ENCODE measurements at regions not wholly inside any gene's neighbourhood (a gene's known extent, or its start where the extent isn't known, plus 50 kb on each side); places are given as distances from the start of the nearest gene placed in this dataset.

DNA sequence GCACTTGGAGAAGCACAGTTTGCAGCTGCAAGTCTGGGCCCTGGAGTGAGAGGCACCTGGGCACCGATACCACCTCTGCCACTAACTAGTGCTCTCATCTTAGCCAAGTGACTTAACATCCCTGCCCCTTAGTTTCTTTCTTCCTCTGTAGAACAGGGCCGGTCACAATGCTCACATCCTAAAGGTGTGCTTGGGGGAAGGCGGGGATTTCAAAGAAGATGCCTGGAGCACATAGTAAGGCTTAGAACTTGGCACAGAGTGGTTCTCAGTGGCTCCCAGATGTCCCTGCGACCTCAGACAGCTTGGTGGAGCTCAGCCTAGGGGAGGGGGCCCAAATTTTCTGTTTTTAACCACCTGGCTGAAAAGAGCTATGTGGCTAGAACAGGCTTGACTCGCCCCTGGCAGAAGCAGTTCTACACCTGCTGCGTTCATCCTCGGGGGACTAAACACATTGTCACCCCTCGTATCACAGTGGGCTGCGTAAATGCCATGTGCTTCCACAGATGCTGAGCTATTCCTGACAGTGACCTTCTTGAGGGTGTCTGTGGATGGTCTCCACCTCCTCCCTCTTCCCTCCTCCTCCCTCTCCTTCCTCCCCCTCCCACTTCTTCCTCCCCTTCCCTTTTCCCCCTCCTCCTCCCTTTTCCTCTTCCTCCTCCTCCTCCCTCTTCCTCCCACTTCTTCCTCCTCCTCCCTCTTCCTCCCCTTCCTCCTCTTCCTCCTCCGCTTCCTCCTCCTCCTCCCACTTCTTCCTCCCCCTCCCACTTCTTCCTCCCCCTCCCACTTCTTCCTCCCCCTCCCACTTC, 112.1 kb downstream of the PHETA1 start:
- TF ChIP-seq FOXA1 (IDR thresholded peaks at IDR 0.05) (no peak), YY1 (IDR thresholded peaks at IDR 0.05) (no peak), FOXA2 (IDR thresholded peaks at IDR 0.05) (no peak), ZBTB33 (IDR thresholded peaks at IDR 0.05) (no peak), NR2F2 (IDR thresholded peaks at IDR 0.05) (no peak), GABPA (IDR thresholded peaks at IDR 0.05 in 1 of 2, conservative IDR thresholded peaks at IDR 0.05 in 1 of 2) (no peak), MAX (IDR thresholded peaks at IDR 0.05) (no peak)
- no peaks in the 10 kb centered on the region for H3K4me1 ChIP-seq (ENCODE audit: control insufficient read depth in 4 of 4, insufficient read depth in 4 of 4, low read length in 3 of 4)
- no peak for DNase-seq (ENCODE audit: low spot score)
- H3K4me3 ChIP-seq (ENCODE audit: low read depth in 1 of 3, low read length in 3 of 3), result no peak overlapping the region
- 88% methylated on average over 10 of the region's 10 CpGs for WGBS
- H3K36me3 ChIP-seq (ENCODE audit: control insufficient read depth in 4 of 4, insufficient read depth in 3 of 4, low read depth in 1 of 4, low read length in 3 of 4), result peaks cover 0 to 10% (median 5%) of the 10 kb centered on the region in 4 donors
- H3K27me3 ChIP-seq (ENCODE audit: control insufficient read depth in 4 of 4, insufficient read depth in 4 of 4, low read length in 3 of 4), result no peaks in the 10 kb centered on the region
- no peak overlapping the region for H3K27ac ChIP-seq (ENCODE audit: low read depth in 1 of 2, low read length in 2 of 2)
- no peak overlapping the region for H3K9ac ChIP-seq (ENCODE audit: low read depth in 1 of 2, low read length in 2 of 2)
- H3K9me3 ChIP-seq (ENCODE audit: control insufficient read depth in 4 of 4, low read length in 3 of 4), result no peaks in the 10 kb centered on the region

- H3K27me3 ChIP-seq (ENCODE audit: control insufficient read depth in 4 of 4, insufficient read depth in 4 of 4, low read length in 3 of 4), result no peaks in the 10 kb centered on the region
- no peaks in the 10 kb centered on the region for H3K4me1 ChIP-seq (ENCODE audit: control insufficient read depth in 4 of 4, insufficient read depth in 4 of 4, low read length in 3 of 4)
- TF ChIP-seq NR2F2 (IDR thresholded peaks at IDR 0.05) (no peak), TAF1 (conservative IDR thresholded peaks at IDR 0.05) (no peak), FOXA1 (IDR thresholded peaks at IDR 0.05) (no peak), GABPA (IDR thresholded peaks at IDR 0.05 in 1 of 2, conservative IDR thresholded peaks at IDR 0.05 in 1 of 2) (no peak), EGR1 (IDR thresholded peaks at IDR 0.05; ENCODE audit: low read depth in 2 of 2) (no peak), FOXA2 (IDR thresholded peaks at IDR 0.05) (no peak), YY1 (IDR thresholded peaks at IDR 0.05) (no peak), RXRA (IDR thresholded peaks at IDR 0.05) (no peak), ZBTB33 (IDR thresholded peaks at IDR 0.05) (no peak), SP1 (IDR thresholded peaks at IDR 0.05) (no peak), HNF4A (conservative IDR thresholded peaks at IDR 0.05) (no peak), HNF4G (IDR thresholded peaks at IDR 0.05) (no peak)
- TF ChIP-seq, protein P1, sequence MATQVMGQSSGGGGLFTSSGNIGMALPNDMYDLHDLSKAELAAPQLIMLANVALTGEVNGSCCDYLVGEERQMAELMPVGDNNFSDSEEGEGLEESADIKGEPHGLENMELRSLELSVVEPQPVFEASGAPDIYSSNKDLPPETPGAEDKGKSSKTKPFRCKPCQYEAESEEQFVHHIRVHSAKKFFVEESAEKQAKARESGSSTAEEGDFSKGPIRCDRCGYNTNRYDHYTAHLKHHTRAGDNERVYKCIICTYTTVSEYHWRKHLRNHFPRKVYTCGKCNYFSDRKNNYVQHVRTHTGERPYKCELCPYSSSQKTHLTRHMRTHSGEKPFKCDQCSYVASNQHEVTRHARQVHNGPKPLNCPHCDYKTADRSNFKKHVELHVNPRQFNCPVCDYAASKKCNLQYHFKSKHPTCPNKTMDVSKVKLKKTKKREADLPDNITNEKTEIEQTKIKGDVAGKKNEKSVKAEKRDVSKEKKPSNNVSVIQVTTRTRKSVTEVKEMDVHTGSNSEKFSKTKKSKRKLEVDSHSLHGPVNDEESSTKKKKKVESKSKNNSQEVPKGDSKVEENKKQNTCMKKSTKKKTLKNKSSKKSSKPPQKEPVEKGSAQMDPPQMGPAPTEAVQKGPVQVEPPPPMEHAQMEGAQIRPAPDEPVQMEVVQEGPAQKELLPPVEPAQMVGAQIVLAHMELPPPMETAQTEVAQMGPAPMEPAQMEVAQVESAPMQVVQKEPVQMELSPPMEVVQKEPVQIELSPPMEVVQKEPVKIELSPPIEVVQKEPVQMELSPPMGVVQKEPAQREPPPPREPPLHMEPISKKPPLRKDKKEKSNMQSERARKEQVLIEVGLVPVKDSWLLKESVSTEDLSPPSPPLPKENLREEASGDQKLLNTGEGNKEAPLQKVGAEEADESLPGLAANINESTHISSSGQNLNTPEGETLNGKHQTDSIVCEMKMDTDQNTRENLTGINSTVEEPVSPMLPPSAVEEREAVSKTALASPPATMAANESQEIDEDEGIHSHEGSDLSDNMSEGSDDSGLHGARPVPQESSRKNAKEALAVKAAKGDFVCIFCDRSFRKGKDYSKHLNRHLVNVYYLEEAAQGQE (IDR thresholded peaks at IDR 0.05), result no peak
- TF ChIP-seq, protein P2, sequence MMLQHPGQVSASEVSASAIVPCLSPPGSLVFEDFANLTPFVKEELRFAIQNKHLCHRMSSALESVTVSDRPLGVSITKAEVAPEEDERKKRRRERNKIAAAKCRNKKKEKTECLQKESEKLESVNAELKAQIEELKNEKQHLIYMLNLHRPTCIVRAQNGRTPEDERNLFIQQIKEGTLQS (IDR thresholded peaks at IDR 0.05), result no peak
- no peaks in the 10 kb centered on the region for H3K9me3 ChIP-seq (ENCODE audit: control insufficient read depth in 4 of 4, low read length in 3 of 4)
- H3K27ac ChIP-seq (ENCODE audit: low read depth in 1 of 2, low read length in 2 of 2), result no peak overlapping the region
- 88% methylated on average over 7 of the region's 7 CpGs for WGBS
- peaks cover 0 to 10% (median 5%) of the 10 kb centered on the region in 4 donors for H3K36me3 ChIP-seq (ENCODE audit: control insufficient read depth in 4 of 4, insufficient read depth in 3 of 4, low read depth in 1 of 4, low read length in 3 of 4)
- DNase-seq (ENCODE audit: low spot score), result no peak
- no peak overlapping the region for H3K9ac ChIP-seq (ENCODE audit: low read depth in 1 of 2, low read length in 2 of 2)
- no peak overlapping the region for H3K4me3 ChIP-seq (ENCODE audit: low read depth in 1 of 3, low read length in 3 of 3)
Measured at GRCh38 chr12:111255261-111255660, 113.6 kb downstream of the PHETA1 start.
